Right renal pelvis (tissue), 4 donors: ENCODE measurements at regions not wholly inside any gene's neighbourhood (a gene's known extent, or its start where the extent isn't known, plus 50 kb on each side); places are given as distances from the start of the nearest gene placed in this dataset.
"Not testable (repeated sequence)": the region's sequence is repeated elsewhere in the genome, so short reads cannot be mapped to it uniquely, and the experiment has no call there.

Experiments
- DNase-seq, 4 donors: peaks; one replicate each; pipeline ENCODE4 v3.0.0-alpha.2; 2013; ENCODE audit warnings: low read depth in 4 of 4, low spot score in 3 of 4, missing footprints in 1 of 4

- DNase-seq: no peak
These were observed 384.4 kb downstream of the MIAT start for GRCh38 chr22:27041745-27042310.

DNA sequence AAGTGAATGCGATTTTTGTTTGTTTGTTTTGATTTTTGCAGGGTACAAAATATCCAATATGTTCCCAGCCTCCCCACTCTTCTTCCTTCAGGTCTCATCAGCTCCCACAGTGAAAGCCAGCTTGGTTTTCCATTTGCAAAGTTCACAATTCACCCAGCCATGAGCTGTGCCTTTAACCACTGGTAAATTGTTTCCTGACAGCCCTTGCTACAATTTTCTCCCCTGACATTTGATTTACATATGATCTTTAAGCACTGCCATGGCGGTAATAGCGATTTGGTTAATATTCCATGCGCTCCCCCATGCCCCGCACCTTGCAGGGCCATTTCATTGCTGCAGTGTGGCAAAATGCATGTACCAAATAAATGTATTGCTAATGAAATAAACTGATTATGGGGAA is 385.9 kb downstream of the MIAT start:
- DNase-seq: no peak

- DNase-seq: no peak
These were observed 387.9 kb downstream of the MIAT start for GRCh38 chr22:27045103-27045947.

GRCh38 chr22:27046086-27046485 is 388.7 kb downstream of the MIAT start:
- no peak for DNase-seq

GRCh38 chr22:27046603-27047002 is 389.2 kb downstream of the MIAT start:
- DNase-seq: no peak

DNA sequence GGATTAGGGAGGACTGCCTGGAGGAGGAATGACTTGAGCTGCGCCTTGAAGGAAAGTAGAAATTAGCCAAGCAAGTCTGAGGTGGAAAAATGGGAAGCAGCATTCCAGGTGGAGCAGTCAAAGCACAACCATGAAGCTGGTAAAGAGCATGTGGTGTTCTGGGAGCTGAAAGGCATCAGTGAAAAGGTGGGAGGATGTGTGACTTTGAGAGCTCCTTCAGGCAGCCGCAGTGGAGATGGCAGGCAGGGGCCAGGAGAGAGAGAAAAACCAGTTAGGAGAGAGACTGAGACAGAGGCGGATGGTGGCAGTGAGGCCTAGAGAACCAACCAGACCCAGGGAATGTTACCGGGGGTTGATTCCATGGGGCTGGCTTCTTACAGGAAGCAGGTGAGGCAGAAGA is 393.4 kb downstream of the MIAT start:
- no peak for DNase-seq

GRCh38 chr22:27051407-27051806 is 394.0 kb downstream of the MIAT start:
- DNase-seq: no peak

- DNase-seq: no peak
These were observed 400.3 kb downstream of the MIAT start for GRCh38 chr22:27057717-27058116.

DNA sequence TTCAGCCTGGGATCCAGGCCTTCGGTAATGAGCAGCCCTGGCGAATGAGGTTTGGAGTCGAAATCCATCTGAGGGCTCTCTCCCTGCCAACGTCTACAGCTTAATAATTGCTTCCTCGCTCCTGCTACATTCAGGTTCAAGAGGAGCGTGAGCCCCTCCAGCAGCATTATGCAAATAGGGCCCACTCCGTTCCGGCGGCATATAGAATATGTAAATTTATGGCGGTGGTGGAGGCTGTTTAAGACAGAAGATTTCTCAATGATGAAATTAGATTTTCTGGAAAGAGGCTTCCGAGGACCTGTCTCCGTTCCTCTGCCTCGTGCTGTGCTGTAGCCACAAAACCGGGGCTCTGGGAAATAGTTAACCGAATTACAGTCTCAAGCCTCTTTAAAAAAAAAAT is 402.8 kb downstream of the MIAT start:
- DNase-seq: no peak

- DNase-seq: no peak
These were observed 405.5 kb downstream of the MIAT start for GRCh38 chr22:27062910-27063309.

DNA sequence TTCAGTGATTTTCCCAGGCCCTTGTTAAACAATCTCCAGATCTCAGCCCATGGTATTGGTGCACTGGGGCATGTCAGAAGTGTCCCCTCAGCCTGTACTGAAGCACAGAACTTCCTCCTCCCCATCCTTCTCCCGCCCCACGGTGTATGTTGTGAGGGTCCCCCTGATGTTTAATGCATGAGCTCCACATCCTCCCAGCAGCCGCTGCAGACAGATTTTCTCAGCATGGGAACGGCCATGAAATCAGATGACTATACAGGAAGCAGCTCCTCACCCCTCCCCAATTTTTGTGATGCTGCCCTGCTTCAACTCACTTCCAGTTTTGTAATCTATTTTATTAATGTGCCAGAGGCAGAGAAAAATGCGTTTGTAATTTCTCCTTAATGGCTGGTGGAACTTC is 406.0 kb downstream of the MIAT start:
- DNase-seq: no peak

GRCh38 chr22:27063841-27064240 is 406.5 kb downstream of the MIAT start:
- no peak for DNase-seq

DNA sequence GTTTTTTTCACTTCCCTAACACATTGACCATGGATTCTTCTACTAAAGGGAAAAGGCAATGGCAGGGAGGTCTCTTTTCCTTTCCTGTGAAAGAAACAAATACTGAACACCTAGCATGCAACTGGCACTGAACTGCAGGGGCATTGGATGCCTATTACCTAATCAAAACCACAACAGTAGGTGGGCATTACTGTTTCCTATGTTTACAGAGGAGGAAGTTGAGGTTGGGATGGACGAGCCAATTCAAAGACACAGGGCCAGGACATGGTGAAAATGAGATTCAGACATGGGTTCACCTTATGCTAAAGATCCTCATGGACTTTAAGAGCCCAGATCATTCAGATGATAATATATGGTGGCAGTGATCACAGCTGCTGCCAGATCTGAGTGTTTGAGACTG is 407.0 kb downstream of the MIAT start:
- no peak for DNase-seq

GRCh38 chr22:27065279-27065678 is 407.9 kb downstream of the MIAT start:
- DNase-seq: no peak

- DNase-seq: no peak
These were observed 409.5 kb downstream of the MIAT start for GRCh38 chr22:27066856-27067255.

DNA sequence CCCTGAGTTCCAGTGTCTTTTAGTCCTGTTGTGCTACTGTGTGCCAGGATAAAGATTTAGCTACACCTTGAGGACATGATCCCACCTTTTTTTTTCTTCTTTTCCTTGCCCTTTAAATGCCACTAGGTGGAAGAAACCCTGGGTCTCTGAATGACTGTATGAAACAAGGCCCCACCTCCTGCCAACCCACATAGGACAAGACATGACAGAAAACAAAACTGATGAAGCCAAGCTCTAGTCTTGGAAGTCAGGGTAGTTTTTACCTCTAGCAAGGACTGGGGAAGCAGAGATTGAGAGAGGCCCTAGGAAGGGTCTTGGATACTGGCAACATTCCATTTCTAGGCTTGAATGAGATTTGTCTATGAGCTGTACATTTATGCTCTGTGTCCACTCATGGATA is 410.7 kb downstream of the MIAT start:
- DNase-seq: no peak

GRCh38 chr22:27070594-27070993 is 413.2 kb downstream of the MIAT start:
- no peak for DNase-seq

DNA sequence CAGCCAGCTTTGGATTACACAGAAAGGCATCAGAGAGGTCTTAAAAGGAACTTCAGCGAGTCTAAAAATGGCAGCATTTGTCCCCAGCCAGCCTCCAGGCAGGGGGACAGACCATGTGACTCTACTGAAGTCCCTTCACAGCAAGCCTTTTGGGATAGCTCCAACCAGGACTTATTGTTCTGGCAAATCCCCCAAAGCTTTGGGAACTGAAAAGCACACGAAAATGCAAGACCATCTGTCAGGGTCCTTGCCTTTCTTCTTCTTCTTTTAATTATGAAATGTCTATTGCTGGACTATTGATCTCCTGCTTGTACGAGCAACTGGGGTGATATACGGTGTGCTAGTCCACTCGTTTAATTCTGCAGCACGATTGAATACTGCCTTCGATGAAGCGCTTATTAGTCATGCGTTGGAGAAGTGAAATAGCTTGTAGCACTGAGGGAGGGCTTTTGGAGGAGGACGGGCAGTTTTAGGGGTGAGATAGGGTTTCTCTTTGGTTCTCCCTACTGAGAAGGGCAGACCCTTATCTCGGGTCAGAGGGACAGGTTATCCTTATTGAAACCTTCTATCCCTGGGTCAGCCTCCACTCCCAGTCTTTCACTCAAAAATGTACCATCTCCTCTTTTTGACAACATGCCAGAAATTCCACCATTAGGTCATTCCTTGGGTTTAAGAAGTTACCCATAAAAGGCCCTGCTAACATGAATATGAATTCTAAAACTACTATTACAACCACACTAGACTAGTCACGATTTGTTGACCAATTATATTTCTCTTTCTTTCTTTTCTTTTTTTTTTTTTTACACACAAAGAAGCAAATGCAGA is 416.4 kb downstream of the MIAT start:
- no peak for DNase-seq

DNA sequence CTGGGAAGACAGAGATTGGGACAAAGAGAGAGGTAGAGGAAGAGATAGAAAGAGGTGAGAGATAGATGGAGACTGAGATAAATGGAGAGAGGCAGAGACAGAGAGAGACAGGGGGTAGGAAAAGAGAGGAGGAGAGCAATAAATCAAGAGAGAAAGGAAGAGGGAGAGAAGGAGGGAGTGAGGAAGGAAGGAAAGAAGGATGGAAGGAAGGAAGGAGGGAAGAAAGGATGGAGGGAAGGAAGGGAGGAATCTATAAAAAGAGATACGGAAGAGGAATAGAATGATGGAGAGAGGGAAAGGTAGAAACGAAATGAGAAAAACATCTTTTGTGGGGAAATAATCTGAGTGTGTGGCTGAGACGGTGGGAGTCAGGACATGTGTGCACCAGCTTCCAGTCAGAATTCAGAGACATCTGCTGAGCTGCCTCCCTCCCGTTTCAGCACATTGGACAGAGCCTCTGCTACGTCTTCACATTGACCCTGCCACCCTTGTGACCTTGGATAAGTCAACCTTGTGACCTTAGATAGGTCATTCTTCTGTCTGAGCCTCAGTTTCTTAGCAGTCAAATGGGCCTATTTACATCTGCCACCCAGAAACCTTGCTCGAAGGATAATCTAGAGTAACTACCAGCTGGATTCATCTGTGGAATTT is 417.8 kb downstream of the MIAT start:
- DNase-seq: no peak

GRCh38 chr22:27075891-27076290 is 418.5 kb downstream of the MIAT start:
- DNase-seq: no peak

GRCh38 chr22:27078064-27078463 is 420.7 kb downstream of the MIAT start:
- not testable (repeated sequence) for DNase-seq
